ENCODE measurements at regions not wholly inside any gene's neighbourhood (a gene's known extent, or its start where the extent isn't known, plus 50 kb on each side); places are given as distances from the start of the nearest gene placed in this dataset.

DNA sequence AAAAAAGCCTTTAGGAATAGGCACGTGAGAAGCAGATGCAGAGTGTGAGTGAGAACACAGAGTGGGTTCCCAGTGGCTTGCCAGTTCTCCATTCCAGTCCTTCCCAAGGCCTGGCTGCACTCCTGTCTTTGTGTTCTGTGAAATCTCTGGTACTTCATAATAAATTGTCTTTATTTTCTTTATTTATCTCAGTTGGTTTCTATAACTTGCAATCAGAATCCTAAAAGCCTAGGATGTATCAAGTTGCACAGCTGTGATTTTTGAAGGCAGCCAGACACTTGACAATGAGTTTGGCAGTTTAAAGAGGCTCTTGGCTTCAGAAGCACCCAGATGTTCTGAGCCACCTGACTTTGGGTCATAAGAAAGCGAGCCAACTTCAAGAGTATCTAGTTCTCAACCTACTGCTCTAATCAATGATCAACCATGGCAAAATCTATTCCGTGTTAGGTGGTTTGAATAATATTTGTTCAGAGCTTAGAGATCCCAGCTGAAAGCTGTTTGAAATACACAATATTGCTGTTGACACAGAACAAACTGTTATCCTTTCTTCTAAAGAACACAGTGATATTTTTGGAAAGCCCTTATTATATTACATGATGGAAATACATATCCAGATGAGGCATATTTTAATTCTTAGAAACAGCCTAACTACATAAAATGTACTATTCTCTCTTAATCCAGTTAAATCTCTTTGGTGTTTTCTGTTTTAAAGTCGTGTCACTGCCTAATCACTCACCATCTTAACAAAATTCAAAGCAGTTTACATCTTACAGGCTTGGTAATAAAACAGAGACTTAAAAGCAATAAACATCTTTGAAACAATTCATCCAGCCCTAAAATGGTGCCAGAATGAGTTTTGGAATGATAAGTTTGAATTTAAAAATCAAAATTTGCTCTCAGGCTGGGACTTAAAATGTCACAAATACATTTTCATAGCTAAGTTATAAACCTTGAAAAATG is 483.0 kb upstream of the NBEA start:
- ATAC-seq, result peak; percentile 82
- no peak for DNase-seq

DNA sequence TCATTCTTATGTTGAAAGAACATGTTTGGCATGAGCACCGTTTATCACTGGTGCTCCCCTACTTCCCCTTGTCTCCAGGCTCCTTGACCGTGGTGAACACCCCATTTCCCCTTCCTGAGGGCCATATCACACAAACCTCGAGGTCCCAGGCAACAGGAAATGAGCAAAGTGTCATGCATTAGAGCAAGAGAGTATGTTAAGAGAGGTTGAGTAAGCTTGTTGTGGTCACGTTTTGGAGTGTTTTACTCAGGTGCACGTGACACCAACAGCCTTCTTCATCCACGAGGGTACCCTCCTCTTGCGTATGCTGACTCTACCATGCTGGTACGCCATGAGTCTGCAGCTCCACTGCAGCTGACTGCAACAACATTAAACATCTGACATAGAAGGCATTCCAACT is 482.2 kb upstream of the NBEA start:
- intact Hi-C loops (cut with micrococcal nuclease), result no loop called here
- ATAC-seq (no peak), DNase-seq (no peak)

More for the DNA sequence above, 483.0 kb upstream of the NBEA start:
- intact Hi-C loops (cut with micrococcal nuclease), result no loop called here

DNA sequence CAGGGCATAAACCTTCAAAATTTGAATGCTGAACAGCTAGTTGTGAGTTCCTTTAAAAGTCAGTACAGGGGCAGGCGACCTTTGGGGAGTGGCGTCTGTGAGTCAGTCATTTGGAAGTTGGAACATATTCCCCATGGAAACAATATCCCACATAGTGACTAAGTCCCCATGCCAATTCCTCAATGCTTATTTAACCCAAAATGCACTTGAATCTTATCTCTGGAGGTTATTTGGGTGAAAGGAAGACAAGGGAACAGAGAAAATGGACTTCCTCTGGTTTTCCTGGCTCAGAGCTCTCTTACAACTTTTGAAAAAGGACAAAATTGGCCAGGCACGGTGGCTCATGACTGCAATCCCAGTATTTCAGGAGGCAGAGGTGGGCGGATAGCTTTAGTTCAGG is 479.2 kb upstream of the NBEA start:
- peak; percentile 53 for ATAC-seq
- DNase-seq, result no peak
- intact Hi-C loops (cut with micrococcal nuclease), result no loop called here

DNA sequence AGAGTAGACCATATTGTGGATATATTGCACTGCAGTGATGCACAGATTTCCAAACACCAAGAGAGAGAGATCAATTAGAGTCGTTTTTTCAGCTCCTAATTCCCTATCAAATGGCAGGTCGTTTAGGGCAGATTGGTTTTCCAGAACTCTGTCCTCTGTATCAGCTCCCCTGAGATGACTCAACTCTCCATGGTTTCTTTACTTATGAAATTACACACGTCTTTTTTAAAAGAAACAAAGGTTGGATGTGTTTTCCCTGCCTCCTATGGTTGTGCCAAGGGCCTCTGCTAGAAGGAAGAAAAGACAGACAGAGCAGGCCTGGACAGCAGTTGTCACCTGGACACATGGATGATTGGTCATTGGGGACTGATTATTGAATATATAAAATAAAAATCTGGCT is 478.1 kb upstream of the NBEA start:
- ATAC-seq (no peak), DNase-seq (no peak)
- intact Hi-C loops (cut with micrococcal nuclease), result no loop called here

DNA sequence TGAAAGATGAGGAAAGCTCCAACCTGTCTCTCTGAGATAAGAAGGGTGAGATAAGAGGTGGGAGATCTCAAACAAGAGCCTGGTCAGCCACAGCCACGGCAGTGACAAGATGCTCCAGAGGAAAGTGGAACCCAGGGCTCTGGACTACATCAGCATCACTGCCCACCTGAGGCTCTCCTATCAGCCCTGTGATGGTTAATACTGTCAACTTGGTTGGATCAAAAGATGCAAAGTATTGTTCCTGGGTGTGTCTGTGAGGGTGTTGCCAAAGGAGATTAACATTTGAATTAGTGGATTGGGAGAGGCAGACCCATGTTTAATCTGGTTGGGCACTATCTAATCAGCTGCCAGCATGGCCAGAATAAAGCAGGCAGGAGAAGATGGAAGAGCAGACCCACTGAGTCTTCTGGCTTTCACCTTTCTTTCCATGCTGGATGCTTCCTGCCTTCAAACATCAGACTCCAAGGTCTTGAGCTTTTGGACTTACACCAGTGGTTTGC is 476.6 kb upstream of the NBEA start:
- DNase-seq (no peak), ATAC-seq (no peak)
- intact Hi-C loops (cut with micrococcal nuclease), result no loop called here

DNA sequence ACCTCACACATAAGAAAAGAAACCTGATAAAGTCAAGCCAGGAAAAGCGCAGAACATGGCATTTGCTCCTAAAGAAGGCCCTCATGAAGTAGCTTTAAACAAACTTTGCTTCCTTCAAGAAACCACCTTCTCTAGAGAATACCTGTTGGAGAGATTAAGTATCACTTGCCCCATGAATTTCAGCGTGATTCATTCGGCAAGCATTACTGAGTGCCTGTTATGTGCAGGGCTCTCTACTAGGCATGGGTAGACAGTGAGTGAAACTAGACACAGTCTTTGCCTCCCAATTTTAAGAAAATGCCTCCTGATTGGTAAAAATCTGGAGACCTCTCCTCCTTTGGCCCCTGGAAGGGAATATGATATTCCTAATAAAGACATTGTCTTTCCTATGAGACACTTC is 475.8 kb upstream of the NBEA start:
- intact Hi-C loops (cut with micrococcal nuclease), result no loop called here
- ATAC-seq (no peak), DNase-seq (no peak)

DNA sequence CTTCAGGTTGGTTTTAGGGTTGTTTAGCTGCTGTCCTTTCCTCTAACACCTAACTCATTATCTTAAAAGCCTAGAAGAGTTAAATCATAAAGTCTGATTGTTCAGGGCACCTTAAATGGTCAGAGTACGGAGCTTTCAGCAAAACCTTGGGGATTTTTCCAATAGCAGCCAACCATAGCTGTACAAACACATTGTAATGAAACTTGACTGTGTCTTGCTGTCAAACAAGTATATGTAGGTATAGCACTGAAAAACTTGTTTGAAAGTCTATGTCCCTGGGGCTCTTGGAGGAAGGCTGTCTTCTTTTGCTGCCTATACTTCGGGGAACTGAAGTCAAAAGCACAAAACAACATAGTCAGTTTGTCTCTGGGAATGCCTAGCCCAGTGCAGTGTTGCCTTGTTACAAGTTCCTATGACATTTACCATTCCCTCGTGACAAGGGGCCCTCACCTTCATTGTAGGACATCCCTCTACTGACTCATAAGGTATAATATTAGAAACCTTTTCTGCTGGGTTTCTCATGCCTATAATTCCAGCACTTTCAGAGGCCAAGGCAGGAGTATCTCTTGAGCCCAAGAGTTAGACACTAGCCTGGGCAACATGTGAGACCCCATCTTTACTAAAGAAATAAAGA is 474.5 kb upstream of the NBEA start:
- intact Hi-C loops (cut with micrococcal nuclease), result no loop called here
- ATAC-seq (peak; percentile 32), DNase-seq (no peak)

DNA sequence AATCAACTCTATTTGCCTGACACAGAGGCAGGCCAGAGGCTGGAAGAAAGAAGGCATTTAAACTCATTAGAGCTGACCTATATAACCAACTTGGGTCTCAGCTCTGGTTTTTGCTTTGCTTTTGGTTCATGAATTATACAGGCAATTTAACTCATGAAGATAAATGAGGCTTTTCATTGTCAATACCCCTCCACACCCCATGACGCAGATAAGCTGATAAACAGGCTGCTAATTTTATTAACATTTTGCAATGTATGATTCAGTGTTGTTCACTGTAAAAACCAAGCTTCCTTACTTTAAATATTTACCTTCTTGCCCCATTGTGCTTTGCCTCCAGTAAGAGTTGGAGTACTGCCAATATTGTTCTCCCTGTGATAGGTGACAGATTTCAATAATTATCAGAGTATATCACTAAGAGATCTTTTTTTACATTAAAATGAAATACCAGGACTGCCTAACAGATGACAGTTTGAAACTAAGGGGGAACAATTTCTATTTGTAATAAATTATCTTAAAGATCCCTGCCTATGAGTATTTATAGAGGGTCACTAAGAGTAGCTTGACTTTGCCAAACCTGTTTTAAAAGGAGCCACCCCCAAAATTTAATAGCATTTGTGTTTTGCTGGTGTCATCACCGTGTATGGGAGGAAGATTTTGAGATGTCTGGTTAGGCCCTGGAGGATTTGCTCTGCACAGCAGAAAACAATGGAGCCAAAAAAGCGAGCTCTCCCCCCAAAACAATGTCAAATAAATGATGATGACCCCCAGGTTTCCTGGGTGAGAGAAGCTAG is 472.7 kb upstream of the NBEA start:
- intact Hi-C loops (cut with micrococcal nuclease), result no loop called here
- ATAC-seq, result no peak
- DNase-seq, result no peak

DNA sequence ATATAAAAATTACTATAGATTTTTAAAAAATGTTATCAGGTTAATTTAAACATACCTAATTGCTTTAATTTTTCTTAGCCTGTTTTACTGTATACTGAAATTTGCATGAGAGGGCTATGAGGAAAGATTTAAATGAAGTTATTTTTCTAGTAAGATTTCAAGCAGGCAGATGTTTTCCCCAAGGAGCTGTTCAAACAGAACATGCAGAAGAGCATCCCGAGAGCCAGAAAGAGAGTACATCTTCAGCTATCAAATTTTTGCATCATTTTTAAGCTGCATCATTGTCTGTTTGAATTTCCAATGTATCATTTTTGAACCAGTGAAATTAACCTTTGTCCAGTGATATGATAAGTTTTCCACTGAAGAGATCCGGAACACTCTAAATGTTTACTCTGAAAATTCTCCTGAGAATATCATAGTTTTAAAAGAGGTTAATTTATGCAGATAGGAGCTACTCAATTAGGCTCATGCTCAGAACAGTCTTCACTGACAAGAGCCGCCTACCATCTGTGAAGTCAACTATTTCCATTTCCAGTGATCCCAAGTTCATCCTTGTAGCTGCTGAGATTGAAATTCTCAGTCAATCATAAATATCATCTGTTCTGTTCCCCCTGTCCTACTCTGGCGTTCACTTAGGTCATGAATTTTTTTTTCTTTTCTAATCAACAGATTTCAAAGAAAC is 467.7 kb upstream of the NBEA start:
- DNase-seq (no peak), ATAC-seq (no peak)
- intact Hi-C loops (cut with micrococcal nuclease), result no loop called here

DNA sequence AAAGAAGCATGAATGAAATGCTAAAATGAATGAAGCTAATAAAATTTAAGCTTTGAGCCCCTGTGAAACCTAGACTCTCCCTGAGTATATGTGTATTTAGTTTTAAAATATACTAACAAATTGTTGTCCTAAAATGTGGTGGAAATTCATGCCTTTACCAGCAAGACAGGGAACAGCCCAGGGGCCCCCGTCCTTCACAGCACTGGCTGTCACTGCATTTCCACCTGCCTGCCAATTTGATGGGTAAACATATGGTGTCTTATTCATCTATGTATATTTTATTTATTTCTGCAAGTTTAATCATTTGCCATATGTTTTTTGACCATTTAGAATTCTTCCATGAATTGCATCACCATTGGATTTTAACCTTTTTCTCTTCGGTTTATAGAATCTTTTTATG is 463.7 kb upstream of the NBEA start:
- no peak for ATAC-seq
- intact Hi-C loops (cut with micrococcal nuclease), result no loop called here
- DNase-seq, result no peak

DNA sequence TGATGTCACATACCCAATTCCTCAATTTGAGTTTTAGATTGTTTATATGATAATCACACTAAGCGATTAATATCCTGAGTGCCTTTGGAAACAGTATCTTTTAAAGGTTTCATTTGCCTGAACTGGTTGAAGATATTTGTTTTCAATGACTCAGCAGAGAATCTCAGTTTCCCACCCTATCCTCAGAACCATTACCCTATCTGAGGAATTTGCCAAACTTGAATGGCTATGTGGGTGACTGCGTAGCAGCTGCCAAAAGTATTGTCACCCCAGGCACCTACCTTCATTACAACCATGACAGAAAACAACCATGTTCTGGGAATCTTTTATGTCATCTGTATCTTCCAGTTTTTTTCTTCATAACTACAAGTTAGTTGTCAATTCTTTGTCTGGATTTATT is 440.1 kb upstream of the NBEA start:
- no peak for ATAC-seq
- DNase-seq, result no peak

DNA sequence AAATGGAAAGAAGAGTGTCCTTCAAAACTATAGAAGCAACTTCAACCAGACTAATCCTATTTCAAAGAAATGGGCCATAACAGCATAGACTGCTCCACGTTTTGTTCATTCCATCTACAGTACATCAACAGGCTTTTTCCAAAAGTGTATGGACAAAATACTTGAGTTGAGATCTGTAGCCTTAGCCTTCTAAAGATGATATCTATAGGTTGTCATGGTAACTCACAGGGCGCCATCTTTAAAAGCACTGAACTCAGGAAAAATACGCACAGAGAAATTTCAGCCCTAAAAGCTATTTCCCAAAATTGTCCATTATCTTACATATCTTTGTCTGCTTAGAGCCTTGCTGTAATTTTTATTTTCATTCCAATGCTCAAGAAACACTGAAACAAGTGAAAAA is 439.4 kb upstream of the NBEA start:
- intact Hi-C loops (cut with micrococcal nuclease), result no loop called here
- DNase-seq (no peak), ATAC-seq (no peak)

More for the DNA sequence above, 440.1 kb upstream of the NBEA start:
- intact Hi-C loops (cut with micrococcal nuclease), result no loop called here

DNA sequence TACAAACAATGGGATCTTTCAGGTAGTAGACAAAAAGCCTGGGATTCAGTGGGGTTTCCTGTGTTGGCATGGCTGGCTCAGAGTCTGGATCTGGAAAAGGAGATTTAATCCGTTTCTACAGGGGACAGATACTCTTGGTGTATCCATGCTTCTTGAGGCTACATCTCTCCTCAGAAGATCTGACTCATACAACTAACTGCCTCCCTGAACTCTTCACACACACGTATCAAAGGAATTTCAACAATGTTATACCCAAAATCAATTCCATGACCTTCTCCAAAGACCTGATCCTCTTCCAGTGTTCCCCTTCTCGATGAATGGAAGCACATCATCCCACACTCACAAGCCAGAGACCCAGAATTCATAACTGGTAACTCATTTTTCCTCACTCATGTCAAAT is 435.3 kb upstream of the NBEA start:
- intact Hi-C loops (cut with micrococcal nuclease), result no loop called here
- ATAC-seq (no peak), DNase-seq (no peak)

DNA sequence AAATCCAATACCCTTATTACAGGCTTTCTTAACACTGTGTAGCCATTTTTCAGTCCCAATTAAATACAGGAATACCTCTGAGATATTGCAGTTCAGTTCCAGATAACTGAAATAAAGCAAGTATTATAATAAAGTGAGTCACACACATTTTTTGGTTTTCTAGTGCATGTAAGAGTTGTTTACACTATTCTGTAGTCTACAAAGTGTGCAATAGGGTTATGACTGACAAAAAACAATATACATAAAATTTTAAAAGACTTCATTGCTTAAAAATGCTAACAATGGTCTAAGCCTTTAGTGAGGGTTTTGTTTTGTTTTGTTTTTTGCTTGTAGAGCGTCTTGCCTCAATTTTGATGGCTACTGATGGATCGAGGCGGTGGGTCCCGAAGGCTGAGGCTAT is 434.4 kb upstream of the NBEA start:
- intact Hi-C loops (cut with micrococcal nuclease), result no loop called here
- no peak for ATAC-seq
- DNase-seq, result no peak

DNA sequence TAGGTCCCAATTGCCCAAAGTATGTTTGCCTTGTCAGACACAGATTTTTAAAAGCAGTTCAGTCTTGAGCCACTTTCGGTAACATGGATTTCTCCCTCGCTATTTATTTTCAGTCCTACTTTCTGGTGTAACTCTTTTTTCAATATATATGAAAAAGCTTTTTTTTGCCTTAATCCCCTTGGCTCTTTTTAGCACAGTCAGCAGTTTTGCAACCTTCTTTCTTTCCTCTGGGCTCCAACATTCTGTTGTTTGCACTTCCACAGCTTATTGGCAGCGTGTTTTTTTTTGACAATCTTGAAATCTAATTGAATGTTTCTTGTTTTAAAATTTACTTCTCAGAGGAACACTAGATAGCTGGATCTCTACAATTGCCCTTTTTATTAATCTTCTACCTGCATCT is 429.3 kb upstream of the NBEA start:
- no peak for DNase-seq
- intact Hi-C loops (cut with micrococcal nuclease), result no loop called here
- no peak for ATAC-seq

DNA sequence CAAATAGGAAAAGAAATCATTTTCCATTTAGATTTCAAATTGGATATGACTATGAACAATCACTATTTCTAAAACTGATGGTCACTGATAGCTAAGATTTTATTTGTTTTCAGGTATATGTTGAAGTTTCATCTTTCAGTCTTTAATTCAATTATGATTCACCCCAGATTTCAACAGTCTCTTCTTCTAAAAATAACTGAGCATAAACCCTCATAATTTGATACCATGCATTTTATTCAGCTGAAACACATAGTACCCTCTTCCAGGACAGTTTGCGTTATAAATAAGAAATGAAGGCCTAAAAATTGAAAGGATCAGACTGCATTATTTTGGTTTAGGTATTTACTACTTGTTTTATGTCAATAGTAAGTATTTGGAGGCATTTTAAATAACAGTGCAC is 428.5 kb upstream of the NBEA start:
- ATAC-seq, result no peak
- intact Hi-C loops (cut with micrococcal nuclease), result no loop called here
- DNase-seq, result no peak

DNA sequence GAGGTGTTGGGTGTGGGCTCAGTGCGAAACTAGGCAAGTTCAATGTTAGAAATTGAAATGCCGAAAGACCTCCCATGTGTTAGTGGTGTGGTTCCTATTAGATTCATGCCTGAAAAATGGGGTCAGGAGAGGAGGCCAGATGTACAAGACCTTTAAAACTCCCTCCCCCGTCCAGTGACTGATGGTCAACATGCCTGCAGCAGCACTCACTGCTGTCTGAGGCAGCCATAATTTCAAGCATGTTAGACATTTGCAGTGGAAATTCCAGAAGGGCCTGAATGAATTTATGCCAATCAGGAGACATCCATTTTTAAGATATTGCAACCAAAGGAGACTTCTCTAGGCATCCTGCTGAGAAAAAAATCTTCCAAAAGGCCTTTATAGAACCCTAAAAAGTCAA is 426.9 kb upstream of the NBEA start:
- DNase-seq, result no peak
- no peak for ATAC-seq
- intact Hi-C loops (cut with micrococcal nuclease), result no loop called here

DNA sequence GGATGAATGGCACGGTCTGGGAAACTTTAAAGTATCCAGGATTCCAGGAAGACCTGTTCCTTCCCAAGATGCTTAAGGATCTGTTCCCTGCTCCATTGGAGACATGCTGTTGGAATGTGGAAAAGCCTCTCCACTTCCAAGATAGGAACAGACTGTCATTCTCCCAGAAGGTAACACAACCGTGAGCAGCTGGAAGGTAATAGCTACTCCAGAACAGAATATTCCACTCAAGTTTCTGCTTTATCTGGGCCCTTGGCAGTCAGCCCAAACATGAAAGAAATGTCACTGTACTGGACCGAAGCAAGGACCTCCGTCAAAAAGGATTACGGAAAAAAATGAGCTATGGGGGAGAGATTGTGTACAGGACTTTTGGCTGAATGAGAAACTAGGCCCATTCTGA is 420.9 kb upstream of the NBEA start:
- intact Hi-C loops (cut with micrococcal nuclease), result no loop called here
- ATAC-seq, result no peak
- no peak for DNase-seq

DNA sequence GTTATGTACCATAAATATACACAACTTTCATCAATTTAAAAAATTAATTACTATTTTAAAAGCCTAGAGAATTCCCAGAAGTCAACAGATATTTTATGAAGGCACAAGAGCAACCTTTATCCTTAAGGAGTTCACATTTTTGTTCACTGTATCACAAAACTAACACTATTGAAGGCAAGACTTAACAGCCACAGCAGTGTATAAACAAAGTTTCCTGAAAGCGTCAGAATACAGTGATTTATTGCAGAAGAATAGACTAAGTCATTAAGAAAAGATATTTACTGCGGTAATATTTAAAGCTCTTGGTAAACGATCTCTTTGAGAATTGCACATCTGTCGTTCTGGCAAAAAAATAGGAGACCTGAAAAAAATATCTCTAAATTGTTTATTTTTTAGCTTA is 419.3 kb upstream of the NBEA start:
- DNase-seq, result no peak
- intact Hi-C loops (cut with micrococcal nuclease), result no loop called here
- ATAC-seq, result no peak
